Upper lobe of left lung (tissue), 6 donors: ENCODE measurements at regions not wholly inside any gene's neighbourhood (a gene's known extent, or its start where the extent isn't known, plus 50 kb on each side); places are given as distances from the start of the nearest gene placed in this dataset.

ENCODE experiments used
- ATAC-seq, 2 donors: fragments of 200-7000 bp; cut with Tn5 transposase; one replicate each; pipeline ENCODE4 v1.9.1; 2022; ENCODE audit warnings: mild to moderate bottlenecking in 2 of 2, moderate library complexity in 2 of 2; ENCODE audit not compliant: low FRiP score in 2 of 2
- DNase-seq, 2 donors: peaks; one replicate each; pipeline ENCODE4 v3.0.0-alpha.2; 2019 to 2020
- H3K27ac ChIP-seq, 4 donors: fragments of 200-600 bp; sonication (generic); one replicate each; pipeline ENCODE4 v1.5.1; 2016 to 2019
- H3K27me3 ChIP-seq, 4 donors: fragments of 200-600 bp; sonication (generic); one replicate each; pipeline ENCODE4 v1.5.1; 2017 to 2019
- H3K36me3 ChIP-seq, 4 donors: fragments of 200-600 bp; sonication (generic); one replicate each; pipeline ENCODE4 v1.5.1; 2016 to 2019
- H3K4me1 ChIP-seq, 4 donors: fragments of 200-600 bp; sonication (generic); one replicate each; pipeline ENCODE4 v1.5.1; 2018 to 2019
- H3K4me3 ChIP-seq, 4 donors: fragments of 200-600 bp; sonication (generic); one replicate each; pipeline ENCODE4 v1.5.1; 2017 to 2019; ENCODE audit warnings: mild to moderate bottlenecking in 2 of 4, moderate library complexity in 1 of 4
- H3K9me3 ChIP-seq, 4 donors: fragments of 200-600 bp; sonication (generic); one replicate each; pipeline ENCODE4 v1.5.1; 2018 to 2019
- CTCF ChIP-seq, 6 experiments: fragments of 450-650 bp in 4 of 6; fragments of 200-600 bp in 2 of 6; sonication (generic) in 2 of 6; IDR thresholded peaks; one replicate each; pipeline ENCODE4 v1.5.1; 2016 to 2019; ENCODE audit warnings: antibody characterized with exemption in 6 of 6
- EP300 ChIP-seq, 4 donors: sonication (generic); formaldehyde crosslinking; IDR thresholded peaks; one replicate each; pipeline ENCODE4 v1.5.1; 2017; ENCODE audit warnings: antibody characterized with exemption in 4 of 4, control low read depth in 2 of 4
- POLR2A ChIP-seq, 4 donors: fragments of 450-650 bp; IDR thresholded peaks; one replicate each; pipeline ENCODE4 v1.5.1; 2016 to 2017; ENCODE audit warnings: antibody characterized with exemption in 4 of 4, mild to moderate bottlenecking in 2 of 4
- POLR2AphosphoS5 ChIP-seq, 2 donors: sonication (generic); formaldehyde crosslinking; IDR thresholded peaks; one replicate each; pipeline ENCODE4 v1.5.1; 2017; ENCODE audit warnings: antibody characterized with exemption in 2 of 2
- WGBS, 2 donors: methylation state at CpG; one replicate each; pipeline ENCODE4 v1.1.5; 2017 to 2018; 5-methylcytosine and 5-hydroxymethylcytosine counted together
- donor health status: DM: no; HTN: no; CAD: no; lungs with moderate emphysema.
- donor health status: DM: no; HTN: yes; CAD: no; lungs with severe emphysema.

GRCh38 chr3:127404221-127405009, 116.6 kb upstream of the PRR20G start:
- no peak for TF ChIP-seq EP300 (IDR thresholded peaks at IDR 0.05)
- no peak for TF ChIP-seq POLR2AphosphoS5 (IDR thresholded peaks at IDR 0.05)
- TF ChIP-seq CTCF (IDR thresholded peaks at IDR 0.05) = no peak
- TF ChIP-seq POLR2A (IDR thresholded peaks at IDR 0.05) = no peak
- Histone ChIP-seq H3K27ac (peak overlapping the region in 2 of 4 donors; percentile 11 to 48), H3K9me3 (no peaks in the 10 kb centered on the region), H3K4me1 (peaks cover 0 to 16% (median 10%) of the 10 kb centered on the region in 4 donors), H3K27me3 (no peaks in the 10 kb centered on the region), H3K4me3 (no peak overlapping the region), H3K36me3 (no peaks in the 10 kb centered on the region)
- WGBS, 2 donors = 38 to 46% methylated on average over 4 to 8 of the region's 8 CpGs
- no peak for DNase-seq
- ATAC-seq = peak in 1 of 2 donors; percentile 4

GRCh38 chr3:127403795-127404194, 115.9 kb upstream of the PRR20G start:
- 83 to 88% methylated on average over 2 of the region's 2 CpGs for WGBS, 2 donors
- peaks cover 0 to 16% (median 10%) of the 10 kb centered on the region in 4 donors for H3K4me1 ChIP-seq
- ATAC-seq = no peak
- TF ChIP-seq EP300 (IDR thresholded peaks at IDR 0.05) = no peak
- no peak for TF ChIP-seq CTCF (IDR thresholded peaks at IDR 0.05)
- no peak for TF ChIP-seq POLR2A (IDR thresholded peaks at IDR 0.05)
- TF ChIP-seq POLR2AphosphoS5 (IDR thresholded peaks at IDR 0.05) = no peak
- H3K36me3 ChIP-seq = no peaks in the 10 kb centered on the region
- H3K9me3 ChIP-seq = no peaks in the 10 kb centered on the region
- no peaks in the 10 kb centered on the region for H3K27me3 ChIP-seq
- no peak overlapping the region for H3K4me3 ChIP-seq
- no peak overlapping the region for H3K27ac ChIP-seq
- DNase-seq = peak in 1 of 2 donors; percentile 12

- ATAC-seq (peak in 1 of 2 donors; percentile 84), DNase-seq (no peak)
- no peaks in the 10 kb centered on the region for H3K27me3 ChIP-seq
- H3K4me3 ChIP-seq = no peak overlapping the region
- no peaks in the 10 kb centered on the region for H3K9me3 ChIP-seq
- no peaks in the 10 kb centered on the region for H3K36me3 ChIP-seq
- H3K27ac ChIP-seq = peak overlapping the region in 1 of 4 donors; percentile 0
- TF ChIP-seq POLR2AphosphoS5 (IDR thresholded peaks at IDR 0.05) = no peak
- no peak for TF ChIP-seq EP300 (IDR thresholded peaks at IDR 0.05)
- no peak for TF ChIP-seq CTCF (IDR thresholded peaks at IDR 0.05)
- no peak for TF ChIP-seq POLR2A (IDR thresholded peaks at IDR 0.05)
- H3K4me1 ChIP-seq = peaks cover 0 to 15% (median under 1%) of the 10 kb centered on the region in 4 donors
These were observed 111.3 kb upstream of the PRR20G start for GRCh38 chr3:127399154-127399553.

- no peaks in the 10 kb centered on the region for H3K36me3 ChIP-seq
- ATAC-seq = no peak
- TF ChIP-seq CTCF (IDR thresholded peaks at IDR 0.05) (no peak), EP300 (IDR thresholded peaks at IDR 0.05) (no peak), POLR2A (IDR thresholded peaks at IDR 0.05) (no peak), POLR2AphosphoS5 (IDR thresholded peaks at IDR 0.05) (no peak)
- H3K27ac ChIP-seq = peak overlapping the region in 3 of 4 donors; percentile 10 to 20 (median 17)
- H3K4me1 ChIP-seq = peaks cover 0 to 15% (median 0%) of the 10 kb centered on the region in 4 donors
- no peak for DNase-seq
- H3K4me3 ChIP-seq = no peak overlapping the region
- WGBS, 2 donors = 24 to 35% methylated on average over 8 of the region's 8 CpGs
- no peaks in the 10 kb centered on the region for H3K9me3 ChIP-seq
- H3K27me3 ChIP-seq = no peaks in the 10 kb centered on the region
These were observed 108.6 kb upstream of the PRR20G start for GRCh38 chr3:127396473-127396872.
